ENCODE measurements at regions not wholly inside any gene's neighbourhood (a gene's known extent, or its start where the extent isn't known, plus 50 kb on each side); places are given as distances from the start of the nearest gene placed in this dataset.

- TF ChIP-seq CTCF (conservative IDR thresholded peaks at IDR 0.05; ENCODE audit: low read length) (no peak), EZH2phosphoT487 (IDR thresholded peaks at IDR 0.05; ENCODE audit: borderline replicate concordance, low read depth, low read length) (no peak)
These were observed 87.6 kb downstream of the NR2F2 start for GRCh38 chr15:96418146-96418545.
